Right lobe of liver (tissue), 6 donors: ENCODE measurements at regions not wholly inside any gene's neighbourhood (a gene's known extent, or its start where the extent isn't known, plus 50 kb on each side); places are given as distances from the start of the nearest gene placed in this dataset.

Source experiments
- ATAC-seq, 4 donors: fragments of 200-7000 bp; cut with Tn5 transposase; one replicate each; pipeline ENCODE4 v1.9.1; 2020; ENCODE audit warnings: mild to moderate bottlenecking in 4 of 4, moderate library complexity in 4 of 4
- DNase-seq, 3 donors: peaks; one replicate each; pipeline ENCODE4 v3.0.0-alpha.2; 2020
- H3K27ac ChIP-seq, 3 donors: fragments of 200-600 bp; one replicate each; pipeline ENCODE4 v1.8.0; 2022
- H3K27me3 ChIP-seq, 2 donors: fragments of 200-600 bp; one replicate each; pipeline ENCODE4 v1.8.0; 2022
- H3K36me3 ChIP-seq, 4 donors: fragments of 200-600 bp; sonication (generic) in 1 of 4; one replicate each; pipeline versions ENCODE4 v1.5.1 to v1.8.0; 2017 to 2022; ENCODE audit warnings: control low read depth in 1 of 4
- H3K4me1 ChIP-seq, 4 donors: fragments of 200-600 bp; sonication (generic) in 1 of 4; one replicate each; pipeline versions ENCODE4 v1.5.1 to v1.8.0; 2017 to 2022; ENCODE audit warnings: control low read depth in 1 of 4
- H3K4me3 ChIP-seq, 3 donors: fragments of 200-600 bp; one replicate each; pipeline ENCODE4 v1.8.0; 2022
- H3K9me3 ChIP-seq, 4 donors: fragments of 200-600 bp; sonication (generic) in 1 of 4; one replicate each; pipeline versions ENCODE4 v1.5.1 to v1.8.0; 2017 to 2022; ENCODE audit warnings: control low read depth in 1 of 4
- POLR2A ChIP-seq: fragments of 450-650 bp; IDR thresholded peaks from one replicate; pipeline ENCODE4 v1.6.1; 2017; ENCODE audit warnings: antibody characterized with exemption, mild to moderate bottlenecking
- WGBS: methylation state at CpG from one replicate; pipeline ENCODE4 v1.1.6; 2018; ENCODE audit warnings: low coverage, low lambda C conversion rate; ENCODE audit not compliant: insufficient coverage; ENCODE audit errors: missing lambda C conversion rate; 5-methylcytosine and 5-hydroxymethylcytosine counted together
- intact Hi-C, 2 donors: fragments of 100-400 bp; cut with DNase I; formaldehyde crosslinking; loops; one replicate each; pipeline versions ENCODE4 v1.11.2 to v1.14.1; 2022
- TF ChIP-seq, protein P1 (sequence below), 4 donors: fragments of 200-600 bp in 3 of 4; fragments of 450-650 bp in 1 of 4; IDR thresholded peaks; one replicate each; pipeline versions ENCODE4 v1.5.1 to v1.8.0; 2016 to 2022; ENCODE audit warnings: antibody characterized with exemption in 4 of 4, mild to moderate bottlenecking in 2 of 4
- donor health status: DM: no; HTN: yes; CAD: no.
- donor health status: DM: no; HTN: no; CAD: no.
- donor health status: DM: no; HTN: no; CAD: no.
- donor health status: DM: no; HTN: yes; CAD: no.
- donor health status: DM: no; HTN: yes; CAD: no.

DNA sequence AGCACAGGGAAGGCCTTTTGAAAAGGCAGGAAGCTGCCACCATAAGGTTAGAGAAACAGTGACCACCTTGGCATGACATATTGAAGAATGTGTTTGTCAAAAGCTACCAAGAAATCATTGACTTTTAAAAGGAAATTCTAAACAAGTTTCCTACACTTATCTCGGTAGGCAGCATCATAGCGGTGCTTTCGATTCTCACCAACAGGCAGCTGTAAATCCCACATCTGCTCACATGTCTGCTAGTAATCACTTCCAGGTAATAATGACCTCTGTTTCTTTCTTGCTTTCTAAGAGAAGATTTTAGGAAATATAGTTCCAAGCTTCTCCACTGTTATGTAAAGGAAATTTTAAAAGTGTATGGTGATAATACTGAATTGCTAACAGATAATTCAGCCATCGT is 821.1 kb upstream of the FOXG1 start:
- no peak overlapping the region for H3K4me3 ChIP-seq
- no peaks in the 10 kb centered on the region for H3K36me3 ChIP-seq
- no peaks in the 10 kb centered on the region for H3K4me1 ChIP-seq
- TF ChIP-seq POLR2A, result no peak
- TF ChIP-seq, protein P1, sequence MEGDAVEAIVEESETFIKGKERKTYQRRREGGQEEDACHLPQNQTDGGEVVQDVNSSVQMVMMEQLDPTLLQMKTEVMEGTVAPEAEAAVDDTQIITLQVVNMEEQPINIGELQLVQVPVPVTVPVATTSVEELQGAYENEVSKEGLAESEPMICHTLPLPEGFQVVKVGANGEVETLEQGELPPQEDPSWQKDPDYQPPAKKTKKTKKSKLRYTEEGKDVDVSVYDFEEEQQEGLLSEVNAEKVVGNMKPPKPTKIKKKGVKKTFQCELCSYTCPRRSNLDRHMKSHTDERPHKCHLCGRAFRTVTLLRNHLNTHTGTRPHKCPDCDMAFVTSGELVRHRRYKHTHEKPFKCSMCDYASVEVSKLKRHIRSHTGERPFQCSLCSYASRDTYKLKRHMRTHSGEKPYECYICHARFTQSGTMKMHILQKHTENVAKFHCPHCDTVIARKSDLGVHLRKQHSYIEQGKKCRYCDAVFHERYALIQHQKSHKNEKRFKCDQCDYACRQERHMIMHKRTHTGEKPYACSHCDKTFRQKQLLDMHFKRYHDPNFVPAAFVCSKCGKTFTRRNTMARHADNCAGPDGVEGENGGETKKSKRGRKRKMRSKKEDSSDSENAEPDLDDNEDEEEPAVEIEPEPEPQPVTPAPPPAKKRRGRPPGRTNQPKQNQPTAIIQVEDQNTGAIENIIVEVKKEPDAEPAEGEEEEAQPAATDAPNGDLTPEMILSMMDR (IDR thresholded peaks at IDR 0.05), result no peak
- H3K27me3 ChIP-seq, result no peaks in the 10 kb centered on the region
- ATAC-seq (no peak), DNase-seq (no peak)
- WGBS, result 66% methylated on average over 4 of the region's 4 CpGs
- H3K9me3 ChIP-seq, result no peaks in the 10 kb centered on the region
- intact Hi-C loops, result no loop called here
- no peak overlapping the region for H3K27ac ChIP-seq

DNA sequence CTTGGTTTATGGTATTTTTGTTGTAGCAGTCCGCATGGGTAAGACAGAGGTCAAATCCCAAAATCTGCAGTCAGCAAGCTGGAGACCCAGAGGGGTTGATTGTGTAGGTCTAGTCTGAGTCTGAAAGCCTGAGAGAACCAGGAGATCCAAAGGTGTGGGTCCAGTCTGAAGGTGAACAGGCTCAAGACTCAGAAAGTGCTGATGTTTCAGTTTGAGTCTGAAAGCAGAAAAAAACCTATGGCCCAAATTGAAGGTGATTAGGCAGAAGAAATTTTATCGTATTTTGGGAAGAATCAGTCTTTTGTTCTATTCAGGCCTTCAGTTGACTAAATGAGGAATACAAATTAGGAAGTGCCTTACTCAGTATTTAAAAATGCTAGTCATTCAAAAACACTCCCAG is 807.8 kb upstream of the FOXG1 start:
- no peak overlapping the region for H3K27ac ChIP-seq
- H3K4me1 ChIP-seq, result no peaks in the 10 kb centered on the region
- DNase-seq, result no peak
- TF ChIP-seq, protein P1 (IDR thresholded peaks at IDR 0.05), result no peak
- TF ChIP-seq POLR2A, result no peak
- H3K36me3 ChIP-seq, result no peaks in the 10 kb centered on the region
- H3K27me3 ChIP-seq, result no peaks in the 10 kb centered on the region
- 65% methylated on average over 2 of the region's 2 CpGs for WGBS
- intact Hi-C loops, result no loop called here
- no peak for ATAC-seq
- H3K4me3 ChIP-seq, result no peak overlapping the region
- H3K9me3 ChIP-seq, result no peaks in the 10 kb centered on the region

DNA sequence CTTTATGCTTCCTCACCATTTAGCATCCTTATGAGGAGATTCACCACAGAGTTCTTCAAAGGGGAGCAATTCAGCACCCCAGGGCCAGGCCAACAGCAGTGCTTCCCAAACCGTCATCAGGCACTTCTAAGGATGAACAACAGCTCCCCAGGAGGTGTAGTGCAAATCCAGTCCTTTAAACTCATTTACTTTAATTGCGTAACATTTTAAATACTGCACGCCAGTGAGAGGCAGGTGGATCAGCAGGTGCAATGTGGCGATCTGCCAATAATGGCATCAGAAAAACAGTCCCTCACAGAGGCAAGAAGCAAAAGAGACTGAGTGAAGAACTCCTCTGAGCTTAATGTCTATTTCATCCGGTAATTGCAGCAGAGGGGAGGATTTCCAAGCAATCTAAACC is 770.9 kb upstream of the FOXG1 start:
- no peaks in the 10 kb centered on the region for H3K9me3 ChIP-seq
- intact Hi-C loops, result no loop called here
- ATAC-seq (no peak), DNase-seq (no peak)
- no peaks in the 10 kb centered on the region for H3K4me1 ChIP-seq
- TF ChIP-seq POLR2A, result no peak
- TF ChIP-seq, protein P1 (IDR thresholded peaks at IDR 0.05), result no peak
- no peak overlapping the region for H3K4me3 ChIP-seq
- no peaks in the 10 kb centered on the region for H3K27me3 ChIP-seq
- no peak overlapping the region for H3K27ac ChIP-seq
- no peaks in the 10 kb centered on the region for H3K36me3 ChIP-seq
- WGBS, result 54% methylated on average over 5 of the region's 5 CpGs

DNA sequence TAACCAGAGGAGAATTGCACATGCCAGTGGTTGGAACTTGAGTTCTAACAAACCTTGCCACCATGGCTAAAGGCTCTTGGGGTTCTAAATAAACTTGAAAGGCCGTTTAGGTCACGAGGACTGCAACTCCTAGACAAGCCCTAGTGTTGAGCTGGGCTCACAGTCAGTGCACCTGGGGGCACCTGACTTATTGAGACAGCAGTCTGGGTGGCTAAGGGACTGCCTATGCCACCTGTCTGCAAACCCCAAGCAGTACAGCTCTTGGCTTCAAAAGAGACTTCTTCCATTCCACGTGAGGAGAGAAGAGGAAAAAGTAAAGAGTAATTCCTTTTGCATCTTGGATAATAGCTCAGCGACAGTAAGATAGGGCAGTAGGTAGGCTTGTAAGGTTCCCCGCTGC is 765.6 kb upstream of the FOXG1 start:
- ATAC-seq (no peak), DNase-seq (no peak)

More for the DNA sequence above, 765.6 kb upstream of the FOXG1 start:
- no peaks in the 10 kb centered on the region for H3K36me3 ChIP-seq
- H3K9me3 ChIP-seq, result no peaks in the 10 kb centered on the region
- H3K27ac ChIP-seq, result no peak overlapping the region
- WGBS, result 63% methylated on average over 5 of the region's 5 CpGs
- intact Hi-C loops, result no loop called here
- no peaks in the 10 kb centered on the region for H3K27me3 ChIP-seq
- TF ChIP-seq, protein P1 (IDR thresholded peaks at IDR 0.05), result no peak
- no peak for TF ChIP-seq POLR2A
- H3K4me1 ChIP-seq, result no peaks in the 10 kb centered on the region
- no peak overlapping the region for H3K4me3 ChIP-seq
